Erythroblast (primary cell): ENCODE measurements at regions not wholly inside any gene's neighbourhood (a gene's known extent, or its start where the extent isn't known, plus 50 kb on each side); places are given as distances from the start of the nearest gene placed in this dataset.

ENCODE experiments used
- GATA1 ChIP-seq: IDR thresholded peaks from 2 replicates; pipeline ENCODE4 v1.6.1; 2011; ENCODE audit warnings: low read depth, mild to moderate bottlenecking, control low read depth, low read length, moderate library complexity
- POLR2A ChIP-seq: IDR thresholded peaks from 2 replicates; pipeline ENCODE4 v1.6.1; 2011; ENCODE audit warnings: mild to moderate bottlenecking, low read length

DNA sequence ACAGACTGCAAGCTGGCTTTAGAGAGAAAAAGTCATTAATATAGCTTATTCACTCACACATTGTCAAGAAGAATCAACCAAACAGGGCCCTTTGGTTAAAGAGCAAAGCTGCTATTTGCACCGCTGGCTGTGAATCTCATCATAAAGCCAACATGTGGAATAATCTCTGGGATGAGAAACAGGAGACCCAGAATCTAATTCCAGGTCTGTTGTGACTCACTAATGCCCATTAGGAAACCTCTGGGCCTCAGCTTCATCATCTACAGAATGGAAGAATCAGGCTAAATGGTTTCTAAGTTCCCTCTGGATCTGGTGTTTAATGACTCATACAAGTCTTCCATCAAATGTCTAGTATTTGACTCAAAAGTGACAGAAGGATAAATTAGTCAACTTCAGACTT is 591.7 kb upstream of the DDX18 start:
- no peak for TF ChIP-seq POLR2A
- TF ChIP-seq GATA1, result no peak
